Psoas muscle (tissue), 7 donors: ENCODE measurements at regions not wholly inside any gene's neighbourhood (a gene's known extent, or its start where the extent isn't known, plus 50 kb on each side); places are given as distances from the start of the nearest gene placed in this dataset.

Experiments used
- ATAC-seq, 4 donors: fragments of 200-7000 bp; cut with Tn5 transposase; one replicate each; pipeline ENCODE4 v1.9.1; 2020; ENCODE audit warnings: moderate library complexity in 3 of 4, mild to moderate bottlenecking in 2 of 4
- DNase-seq, 2 donors: peaks; one replicate each; pipeline ENCODE4 v3.0.0-alpha.2; 2020
- H3K27ac ChIP-seq: fragments of 200-600 bp; one replicate; pipeline ENCODE4 v1.8.0; 2022
- H3K27me3 ChIP-seq, 3 donors: fragments of 200-600 bp in 1 of 3; one replicate each; pipeline versions ENCODE4 v1.6.1 to v1.8.0; 2013 to 2022; ENCODE audit warnings: low read length in 2 of 3, mild to moderate bottlenecking in 2 of 3, moderate library complexity in 1 of 3; ENCODE audit not compliant: insufficient read depth in 3 of 3
- H3K36me3 ChIP-seq, 2 donors: fragments of 200-600 bp in 1 of 2; one replicate each; pipeline versions ENCODE4 v1.6.1 to v1.8.0; 2013 to 2022; ENCODE audit warnings: low read depth in 1 of 2, mild to moderate bottlenecking in 1 of 2, moderate library complexity in 1 of 2; ENCODE audit not compliant: insufficient read depth in 1 of 2
- H3K4me1 ChIP-seq: fragments of 200-600 bp; one replicate; pipeline ENCODE4 v1.8.0; 2022
- H3K4me3 ChIP-seq: fragments of 200-600 bp; one replicate; pipeline ENCODE4 v1.8.0; 2022; ENCODE audit warnings: mild to moderate bottlenecking
- H3K9me3 ChIP-seq: fragments of 200-600 bp; one replicate; pipeline ENCODE4 v1.8.0; 2022
- CTCF ChIP-seq: fragments of 200-600 bp; IDR thresholded peaks from one replicate; pipeline ENCODE4 v1.8.0; 2022; ENCODE audit warnings: antibody characterized with exemption
- WGBS, 3 donors: extraction: QIAGEN DNeasy Blood & Tissue Kit; methylation state at CpG; one replicate each; pipeline versions ENCODE4 v1.1.6 to v1.1.7; 2013; 5-methylcytosine and 5-hydroxymethylcytosine counted together
- intact Hi-C, 2 donors: fragments of 100-400 bp; cut with DNase I; formaldehyde crosslinking; loops; one replicate each; pipeline versions ENCODE4 v1.11.0 to v1.14.2; 2022
- donor health status: healthy with polysubstance abuse.
- donor health status: DM: no; HTN: no; CAD: no; lungs with moderate emphysema.
- donor health status: Bipolar disorder and iron deficiency.
- donor health status: healthy.
- donor health status: DM: yes; HTN: yes; CAD: no.
- donor health status: DM: no; HTN: no; CAD: no.
- donor health status: DM: yes; HTN: yes; CAD: no.

DNA sequence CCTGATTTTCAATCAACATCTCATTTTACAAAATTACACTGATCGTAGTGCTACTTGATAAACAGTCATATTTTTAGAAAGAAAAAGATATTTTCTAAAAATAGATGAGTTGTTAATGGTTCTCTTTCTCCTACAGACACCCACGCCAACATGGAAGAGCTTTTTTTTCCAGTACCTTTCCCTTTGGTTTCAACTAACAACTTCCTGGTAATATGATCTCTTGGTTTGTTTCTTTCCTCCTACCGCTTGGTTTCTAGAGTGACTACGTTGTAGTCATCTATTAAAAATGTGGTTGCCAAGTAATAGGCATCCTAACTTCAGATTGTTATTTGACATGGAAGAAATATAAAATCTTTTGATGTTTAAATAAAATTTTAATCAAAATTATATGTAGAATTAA lies 189.0 kb downstream of the LACC1 start:
- DNase-seq (no peak), ATAC-seq (peak in 3 of 4 donors; percentile 70 to 86 (median 75))
- H3K9me3 ChIP-seq: peaks cover 6% of the 10 kb centered on the region
- no peaks in the 10 kb centered on the region for H3K36me3 ChIP-seq
- 8 to 13% (median 9%) methylated on average over 4 of the region's 4 CpGs for WGBS, 3 donors
- H3K27ac ChIP-seq: no peak overlapping the region
- H3K27me3 ChIP-seq: no peaks in the 10 kb centered on the region
- TF ChIP-seq CTCF: no peak
- intact Hi-C loops: no loop called here
- H3K4me1 ChIP-seq: no peaks in the 10 kb centered on the region
- H3K4me3 ChIP-seq: no peak overlapping the region

GRCh38 chr13:44072536-44072935 lies 192.8 kb downstream of the LACC1 start:
- Histone ChIP-seq H3K36me3 (no peaks in the 10 kb centered on the region), H3K27ac (no peak overlapping the region), H3K4me1 (no peaks in the 10 kb centered on the region), H3K27me3 (no peaks in the 10 kb centered on the region), H3K9me3 (peaks cover 6% of the 10 kb centered on the region), H3K4me3 (no peak overlapping the region)
- intact Hi-C loops: no loop called here
- DNase-seq (no peak), ATAC-seq (no peak)
- no peak for TF ChIP-seq CTCF

DNA sequence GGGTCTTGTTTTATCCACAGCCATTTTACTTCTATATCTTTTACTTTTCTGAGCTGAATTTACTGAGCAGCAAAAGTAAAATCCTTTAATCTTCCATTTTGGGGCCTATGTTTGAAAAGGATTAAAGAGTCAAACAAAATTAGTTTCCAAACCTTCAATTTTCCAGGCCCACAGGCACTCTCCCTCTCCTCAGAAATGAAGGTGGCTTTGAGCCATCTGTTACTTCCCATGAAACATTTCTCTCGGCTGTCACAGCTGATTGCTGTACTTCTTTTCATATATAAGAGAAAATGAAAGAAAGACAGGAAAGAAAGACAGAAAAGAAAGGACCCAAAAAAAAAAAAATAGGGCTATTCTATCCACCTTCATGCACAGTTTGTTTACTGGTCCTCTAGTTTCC lies 194.9 kb downstream of the LACC1 start:
- H3K36me3 ChIP-seq: no peaks in the 10 kb centered on the region
- no peak for DNase-seq
- no peaks in the 10 kb centered on the region for H3K27me3 ChIP-seq
- ATAC-seq: no peak
- 21 to 37% (median 23%) methylated on average over 1 of the region's 1 CpG for WGBS, 3 donors
- peaks cover 6% of the 10 kb centered on the region for H3K9me3 ChIP-seq
- H3K4me1 ChIP-seq: no peaks in the 10 kb centered on the region
- H3K27ac ChIP-seq: no peak overlapping the region
- TF ChIP-seq CTCF: no peak
- no peak overlapping the region for H3K4me3 ChIP-seq
- intact Hi-C loops: loop anchor here in 1 of 2 donors (5.0 kb wide), 1 partner anchor 43 kb away; no protein-coding TSS in a partner anchor

DNA sequence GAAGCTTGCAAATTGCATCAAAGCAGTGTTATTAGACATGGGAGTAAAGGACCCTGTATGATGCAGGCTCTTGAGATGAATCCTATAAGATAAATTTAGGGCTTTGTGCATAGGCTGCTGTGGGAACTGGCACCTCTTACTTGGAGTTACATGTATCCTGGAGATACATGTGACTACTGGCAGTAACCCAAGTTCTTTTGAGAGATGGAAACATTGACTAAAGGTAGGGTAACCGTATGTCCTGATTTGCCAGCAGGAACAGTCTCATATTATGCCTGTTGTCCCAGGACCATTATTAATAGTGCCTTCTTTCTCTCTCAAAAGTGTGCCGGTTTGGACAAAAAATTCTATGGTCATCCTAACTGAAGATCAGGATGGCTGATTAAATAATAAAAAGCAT lies 195.4 kb downstream of the LACC1 start:
- no peak overlapping the region for H3K27ac ChIP-seq
- H3K4me3 ChIP-seq: no peak overlapping the region
- no peak for TF ChIP-seq CTCF
- no peaks in the 10 kb centered on the region for H3K4me1 ChIP-seq
- WGBS, 3 donors: 42 to 50% (median 50%) methylated on average over 2 of the region's 2 CpGs
- no peaks in the 10 kb centered on the region for H3K27me3 ChIP-seq
- H3K36me3 ChIP-seq: no peaks in the 10 kb centered on the region
- ATAC-seq (peak in 2 of 4 donors; percentile 57 to 66), DNase-seq (no peak)
- peaks cover 6% of the 10 kb centered on the region for H3K9me3 ChIP-seq
- intact Hi-C loops: loop anchor here in 1 of 2 donors (5.0 kb wide), 1 partner anchor 42 kb away; no protein-coding TSS in a partner anchor

DNA sequence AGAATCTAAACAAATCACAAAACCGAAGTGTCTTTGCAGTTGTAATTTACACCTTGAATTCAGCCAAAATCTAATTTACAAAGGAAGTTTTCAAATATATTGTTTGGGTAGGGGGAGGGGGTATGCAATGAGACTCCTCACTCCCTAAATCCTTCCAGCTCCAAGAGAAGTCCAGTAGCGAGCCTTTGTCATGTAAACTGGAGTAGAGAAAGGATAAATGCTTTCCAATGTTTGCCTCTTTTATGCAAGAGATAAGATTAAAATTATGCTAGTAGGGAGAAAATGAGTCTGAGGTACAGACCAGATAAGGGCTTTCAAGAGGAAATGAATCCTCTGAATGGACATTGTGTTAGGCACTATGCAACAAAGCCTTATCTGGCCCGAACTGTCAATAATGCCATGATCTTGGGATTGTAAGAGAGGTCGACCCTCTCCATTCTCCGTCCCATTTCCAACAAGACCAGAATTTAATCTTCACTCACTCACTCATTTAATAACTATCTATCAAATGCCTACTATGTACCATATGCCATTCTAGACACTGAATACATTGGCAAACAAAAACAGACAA lies 199.2 kb downstream of the LACC1 start:
- H3K9me3 ChIP-seq: no peaks in the 10 kb centered on the region
- 71 to 74% (median 73%) methylated on average over 5 of the region's 5 CpGs for WGBS, 3 donors
- no peak for ATAC-seq
- H3K27me3 ChIP-seq: no peaks in the 10 kb centered on the region
- DNase-seq: no peak
- no peaks in the 10 kb centered on the region for H3K4me1 ChIP-seq
- no peak overlapping the region for H3K4me3 ChIP-seq
- no peak overlapping the region for H3K27ac ChIP-seq
- no peaks in the 10 kb centered on the region for H3K36me3 ChIP-seq
- TF ChIP-seq CTCF: no peak
- intact Hi-C loops: loop anchor here in 1 of 2 donors (5.0 kb wide), 1 partner anchor 38 kb away; no protein-coding TSS in a partner anchor
